SK-N-SH treated with all-trans-retinoic acid at 6 μM for 48 hours (cell line): ENCODE measurements at regions not wholly inside any gene's neighbourhood (a gene's known extent, or its start where the extent isn't known, plus 50 kb on each side); places are given as distances from the start of the nearest gene placed in this dataset.

ENCODE experiments used
- ATAC-seq: fragments of 200-7000 bp; cut with Tn5 transposase; 3 replicates; pipeline ENCODE4 v1.9.1; 2020; ENCODE audit warnings: mild to moderate bottlenecking, moderate library complexity
- ARNTL ChIP-seq: fragments of 450-650 bp; formaldehyde crosslinking; IDR thresholded peaks from 2 replicates; pipeline ENCODE4 v1.5.0; 2020; ENCODE audit warnings: low read depth, mild to moderate bottlenecking, moderate library complexity, borderline replicate concordance
- BACH2 ChIP-seq: fragments of 250-450 bp; sonication (Bioruptor Pico); IDR thresholded peaks from 2 replicates; pipeline ENCODE4 v1.9.0; 2021; ENCODE audit warnings: mild to moderate bottlenecking, borderline replicate concordance
- CSDC2 ChIP-seq: fragments of 250-450 bp; sonication (Bioruptor Pico); IDR thresholded peaks from 2 replicates; pipeline ENCODE4 v1.5.0; 2020; ENCODE audit warnings: mild to moderate bottlenecking, moderate library complexity
- CSRNP3 ChIP-seq: fragments of 250-450 bp; sonication (Bioruptor Pico); IDR thresholded peaks from 2 replicates; pipeline ENCODE4 v1.5.1; 2021; ENCODE audit warnings: mild to moderate bottlenecking, moderate library complexity
- ESRRG ChIP-seq: fragments of 250-450 bp; sonication (Bioruptor Pico); IDR thresholded peaks from 2 replicates; pipeline ENCODE4 v1.6.1; 2021; ENCODE audit warnings: mild to moderate bottlenecking
- GLIS3 ChIP-seq: fragments of 250-450 bp; sonication (Bioruptor Pico); IDR thresholded peaks from 2 replicates; pipeline ENCODE4 v1.5.0; 2020; ENCODE audit warnings: mild to moderate bottlenecking, moderate library complexity
- ISL1 ChIP-seq: fragments of 250-450 bp; sonication (Bioruptor Pico); IDR thresholded peaks from 2 replicates; pipeline ENCODE4 v2.1.2; 2022; ENCODE audit warnings: mild to moderate bottlenecking, moderate library complexity
- OSR1 ChIP-seq: fragments of 250-450 bp; sonication (Bioruptor Pico); IDR thresholded peaks from 2 replicates; pipeline ENCODE4 v1.8.0; 2022; ENCODE audit warnings: moderate library complexity, mild to moderate bottlenecking, inconsistent platforms
- PATZ1 ChIP-seq: fragments of 250-450 bp; sonication (Bioruptor Pico); IDR thresholded peaks from 2 replicates; pipeline ENCODE4 v1.8.0; 2020; ENCODE audit warnings: mild to moderate bottlenecking, moderate library complexity, borderline replicate concordance
- POU6F1 ChIP-seq: fragments of 250-450 bp; sonication (Bioruptor Pico); IDR thresholded peaks from 2 replicates; pipeline ENCODE4 v1.8.0; 2021; ENCODE audit warnings: low read depth, mild to moderate bottlenecking, moderate library complexity, borderline replicate concordance
- PPARA ChIP-seq: fragments of 250-450 bp; sonication (Bioruptor Pico); IDR thresholded peaks from 2 replicates; pipeline ENCODE4 v1.5.0; 2020; ENCODE audit warnings: mild to moderate bottlenecking, borderline replicate concordance
- RARB ChIP-seq: fragments of 250-450 bp; sonication (Bioruptor Pico); IDR thresholded peaks from 2 replicates; pipeline ENCODE4 v1.8.0; 2021; ENCODE audit warnings: mild to moderate bottlenecking, moderate library complexity
- SNAI2 ChIP-seq: fragments of 250-450 bp; sonication (Bioruptor Pico); IDR thresholded peaks from 2 replicates; pipeline ENCODE4 v1.5.0; 2020; ENCODE audit warnings: mild to moderate bottlenecking, moderate library complexity
- TCF4 ChIP-seq: fragments of 250-450 bp; sonication (Bioruptor Pico); IDR thresholded peaks from 2 replicates; pipeline ENCODE4 v1.8.0; 2021; ENCODE audit warnings: mild to moderate bottlenecking, moderate library complexity, borderline replicate concordance
- TOX ChIP-seq: fragments of 250-450 bp; sonication (Bioruptor Pico); IDR thresholded peaks from 2 replicates; pipeline ENCODE4 v1.8.0; 2021; ENCODE audit warnings: mild to moderate bottlenecking, moderate library complexity, borderline replicate concordance
- ZC3H10 ChIP-seq: fragments of 250-450 bp; sonication (Bioruptor Pico); IDR thresholded peaks from 2 replicates; pipeline ENCODE4 v1.5.1; 2021; ENCODE audit warnings: mild to moderate bottlenecking, moderate library complexity
- ZFP3 ChIP-seq: fragments of 250-450 bp; sonication (Bioruptor Pico); IDR thresholded peaks from 2 replicates; pipeline ENCODE4 v1.5.0; 2020; ENCODE audit warnings: mild to moderate bottlenecking, moderate library complexity
- ZFP30 ChIP-seq: fragments of 450-650 bp; formaldehyde crosslinking; IDR thresholded peaks from 2 replicates; pipeline ENCODE4 v1.5.0; 2022; ENCODE audit warnings: mild to moderate bottlenecking, moderate library complexity
- ZNF565 ChIP-seq: fragments of 450-650 bp; formaldehyde crosslinking; conservative IDR thresholded peaks from 2 replicates; pipeline ENCODE4 v1.5.0; 2020; ENCODE audit warnings: low read depth, mild to moderate bottlenecking, moderate library complexity
- ZNF70 ChIP-seq: fragments of 450-650 bp; formaldehyde crosslinking; IDR thresholded peaks from 2 replicates; pipeline ENCODE4 v1.5.0; 2020; ENCODE audit warnings: mild to moderate bottlenecking, moderate library complexity
- ZNF8 ChIP-seq: fragments of 450-650 bp; formaldehyde crosslinking; IDR thresholded peaks from 2 replicates; pipeline ENCODE4 v1.5.0; 2020; ENCODE audit warnings: mild to moderate bottlenecking, moderate library complexity

- no peak for ATAC-seq
- TF ChIP-seq GLIS3 (CRISPR knock-in tag): no peak
- TF ChIP-seq CSDC2 (CRISPR knock-in tag): no peak
- TF ChIP-seq TOX: no peak
- no peak for TF ChIP-seq CSRNP3 (CRISPR knock-in tag)
- TF ChIP-seq OSR1 (CRISPR knock-in tag): no peak
- no peak for TF ChIP-seq PATZ1 (CRISPR knock-in tag)
- TF ChIP-seq ZFP30: no peak
- no peak for TF ChIP-seq ZNF565 (CRISPR knock-in tag)
- no peak for TF ChIP-seq ZFP3
- no peak for TF ChIP-seq TCF4 (CRISPR knock-in tag)
- TF ChIP-seq, all 23 proteins: peak for 0
Observed at GRCh38 chr2:196442211-196442610, 197.3 kb upstream of the CCDC150 start.

- ATAC-seq: no peak
- TF ChIP-seq ZFP3 (no peak), ARNTL (no peak), PPARA (CRISPR knock-in tag) (no peak), CSDC2 (CRISPR knock-in tag) (no peak), ESRRG (CRISPR knock-in tag) (no peak), POU6F1 (CRISPR knock-in tag) (no peak), ISL1 (no peak), SNAI2 (CRISPR knock-in tag) (no peak), ZFP30 (no peak)
- TF ChIP-seq, all 23 proteins: peak for 0
Observed at GRCh38 chr2:196444442-196444841, 195.1 kb upstream of the CCDC150 start.

GRCh38 chr2:196445991-196446390 lies 193.5 kb upstream of the CCDC150 start:
- no peak for ATAC-seq
- TF ChIP-seq ZNF8 (CRISPR knock-in tag): no peak
- no peak for TF ChIP-seq ZNF565 (CRISPR knock-in tag)
- TF ChIP-seq RARB (CRISPR knock-in tag): no peak
- TF ChIP-seq ESRRG (CRISPR knock-in tag): no peak
- TF ChIP-seq POU6F1 (CRISPR knock-in tag): no peak
- TF ChIP-seq BACH2 (CRISPR knock-in tag): no peak

- TF ChIP-seq ARNTL: no peak
- no peak for TF ChIP-seq GLIS3 (CRISPR knock-in tag)
- no peak for TF ChIP-seq OSR1 (CRISPR knock-in tag)
- TF ChIP-seq CSRNP3 (CRISPR knock-in tag): no peak
- TF ChIP-seq ZNF70 (CRISPR knock-in tag): no peak
- no peak for TF ChIP-seq ZFP30
- no peak for TF ChIP-seq RARB (CRISPR knock-in tag)
- TF ChIP-seq TOX: no peak
- no peak for TF ChIP-seq CSDC2 (CRISPR knock-in tag)
- no peak for TF ChIP-seq POU6F1 (CRISPR knock-in tag)
- TF ChIP-seq PATZ1 (CRISPR knock-in tag): no peak
- no peak for TF ChIP-seq ESRRG (CRISPR knock-in tag)
- TF ChIP-seq SNAI2 (CRISPR knock-in tag): no peak
- TF ChIP-seq BACH2 (CRISPR knock-in tag): no peak
- no peak for TF ChIP-seq ZC3H10 (CRISPR knock-in tag)
- no peak for ATAC-seq
Observed at GRCh38 chr2:196448407-196449079, 191.0 kb upstream of the CCDC150 start.
